BLaER1 (cell line): ENCODE measurements at regions not wholly inside any gene's neighbourhood (a gene's known extent, or its start where the extent isn't known, plus 50 kb on each side); places are given as distances from the start of the nearest gene placed in this dataset.

Experiments used
- H3K27ac ChIP-seq: shearing (Covaris generic); formaldehyde crosslinking; 2 replicates; pipeline ENCODE4 v1.8.1; 2022
- H3K27me3 ChIP-seq: shearing (Covaris generic); formaldehyde crosslinking; 2 replicates; pipeline ENCODE4 v1.8.1; 2022
- H3K36me3 ChIP-seq: shearing (Covaris generic); formaldehyde crosslinking; 2 replicates; pipeline ENCODE4 v1.8.1; 2022
- H3K4me1 ChIP-seq: shearing (Covaris generic); formaldehyde crosslinking; 2 replicates; pipeline ENCODE4 v1.8.1; 2022
- H3K4me2 ChIP-seq: shearing (Covaris generic); formaldehyde crosslinking; 2 replicates; pipeline ENCODE4 v1.8.1; 2022
- H3K4me3 ChIP-seq: shearing (Covaris generic); formaldehyde crosslinking; 2 replicates; pipeline ENCODE4 v1.8.1; 2022
- H3K9ac ChIP-seq: shearing (Covaris generic); formaldehyde crosslinking; 2 replicates; pipeline ENCODE4 v1.8.1; 2022
- H3K9me3 ChIP-seq: shearing (Covaris generic); formaldehyde crosslinking; 2 replicates; pipeline ENCODE4 v1.8.1; 2022
- H4K20me1 ChIP-seq: shearing (Covaris generic); formaldehyde crosslinking; 2 replicates; pipeline ENCODE4 v1.8.1; 2022
- Cebpa-rat ChIP-seq: shearing (Covaris generic); IDR thresholded peaks from 2 replicates; pipeline ENCODE4 v1.8.1; 2022

- Histone ChIP-seq H3K36me3 (no peaks in the 10 kb centered on the region), H3K4me3 (no peak overlapping the region), H3K9me3 (no peaks in the 10 kb centered on the region), H3K27ac (no peak overlapping the region), H3K4me2 (0 out of 2 replicates have a peak overlapping the region, but pooled peaks have one; percentile 7), H3K27me3 (no peaks in the 10 kb centered on the region), H3K9ac (no peak overlapping the region), H4K20me1 (no peaks in the 10 kb centered on the region), H3K4me1 (peaks cover 34% of the 10 kb centered on the region)
- TF ChIP-seq Cebpa-rat = no peak
These were observed 209.4 kb downstream of the SEC14L1 start for GRCh38 chr17:77349976-77350830.

GRCh38 chr17:77352441-77352840, 211.7 kb downstream of the SEC14L1 start:
- peaks cover 31% of the 10 kb centered on the region for H3K4me1 ChIP-seq
- H3K4me3 ChIP-seq = no peak overlapping the region
- no peak overlapping the region for H3K9ac ChIP-seq
- no peaks in the 10 kb centered on the region for H3K9me3 ChIP-seq
- no peak for TF ChIP-seq Cebpa-rat
- no peak overlapping the region for H3K27ac ChIP-seq
- H4K20me1 ChIP-seq = no peaks in the 10 kb centered on the region
- no peaks in the 10 kb centered on the region for H3K36me3 ChIP-seq
- H3K4me2 ChIP-seq = no peak overlapping the region
- H3K27me3 ChIP-seq = no peaks in the 10 kb centered on the region

GRCh38 chr17:77352996-77353395, 212.2 kb downstream of the SEC14L1 start:
- Histone ChIP-seq H3K4me2 (no peak overlapping the region), H3K36me3 (no peaks in the 10 kb centered on the region), H3K27me3 (no peaks in the 10 kb centered on the region), H3K4me1 (peaks cover 31% of the 10 kb centered on the region), H3K9me3 (no peaks in the 10 kb centered on the region), H4K20me1 (no peaks in the 10 kb centered on the region), H3K27ac (no peak overlapping the region), H3K9ac (no peak overlapping the region), H3K4me3 (no peak overlapping the region)
- no peak for TF ChIP-seq Cebpa-rat

GRCh38 chr17:77353684-77354419, 213.1 kb downstream of the SEC14L1 start:
- peaks cover 31% of the 10 kb centered on the region for H3K4me1 ChIP-seq
- no peaks in the 10 kb centered on the region for H3K27me3 ChIP-seq
- no peak for TF ChIP-seq Cebpa-rat
- 0 out of 2 replicates have a peak overlapping the region, but pooled peaks have one; percentile 42 for H3K27ac ChIP-seq
- no peaks in the 10 kb centered on the region for H3K36me3 ChIP-seq
- no peak overlapping the region for H3K4me3 ChIP-seq
- H3K4me2 ChIP-seq = no peak overlapping the region
- no peaks in the 10 kb centered on the region for H4K20me1 ChIP-seq
- H3K9me3 ChIP-seq = no peaks in the 10 kb centered on the region
- H3K9ac ChIP-seq = no peak overlapping the region

- H3K36me3 ChIP-seq = no peaks in the 10 kb centered on the region
- no peak overlapping the region for H3K9ac ChIP-seq
- no peak overlapping the region for H3K4me3 ChIP-seq
- no peaks in the 10 kb centered on the region for H3K9me3 ChIP-seq
- no peak for TF ChIP-seq Cebpa-rat
- no peak overlapping the region for H3K4me2 ChIP-seq
- no peaks in the 10 kb centered on the region for H3K27me3 ChIP-seq
- H3K27ac ChIP-seq = 0 out of 2 replicates have a peak overlapping the region, but pooled peaks have one; percentile 42
- no peaks in the 10 kb centered on the region for H4K20me1 ChIP-seq
- peaks cover 31% of the 10 kb centered on the region for H3K4me1 ChIP-seq
These were observed 213.6 kb downstream of the SEC14L1 start for GRCh38 chr17:77354420-77354669.

GRCh38 chr17:77354670-77355455, 214.1 kb downstream of the SEC14L1 start:
- 0 out of 2 replicates have a peak overlapping the region, but pooled peaks have one; percentile 42 for H3K27ac ChIP-seq
- H3K9ac ChIP-seq = no peak overlapping the region
- H3K9me3 ChIP-seq = no peaks in the 10 kb centered on the region
- peaks cover 31% of the 10 kb centered on the region for H3K4me1 ChIP-seq
- TF ChIP-seq Cebpa-rat = no peak
- no peaks in the 10 kb centered on the region for H3K36me3 ChIP-seq
- no peak overlapping the region for H3K4me2 ChIP-seq
- no peaks in the 10 kb centered on the region for H3K27me3 ChIP-seq
- no peak overlapping the region for H3K4me3 ChIP-seq
- no peaks in the 10 kb centered on the region for H4K20me1 ChIP-seq

- Histone ChIP-seq H3K9ac (no peak overlapping the region), H3K27me3 (no peaks in the 10 kb centered on the region), H3K4me3 (no peak overlapping the region), H3K4me1 (peaks cover 29% of the 10 kb centered on the region), H3K27ac (peak overlapping the region; percentile 65), H4K20me1 (no peaks in the 10 kb centered on the region), H3K9me3 (no peaks in the 10 kb centered on the region), H3K36me3 (no peaks in the 10 kb centered on the region), H3K4me2 (peak overlapping the region; percentile 57)
- TF ChIP-seq Cebpa-rat = no peak
These were observed 215.4 kb downstream of the SEC14L1 start for GRCh38 chr17:77356109-77356689.

- H3K4me1 ChIP-seq = peaks cover 26% of the 10 kb centered on the region
- no peaks in the 10 kb centered on the region for H3K9me3 ChIP-seq
- no peak overlapping the region for H3K4me2 ChIP-seq
- H3K27ac ChIP-seq = no peak overlapping the region
- no peaks in the 10 kb centered on the region for H3K27me3 ChIP-seq
- H4K20me1 ChIP-seq = no peaks in the 10 kb centered on the region
- H3K4me3 ChIP-seq = no peak overlapping the region
- H3K36me3 ChIP-seq = no peaks in the 10 kb centered on the region
- TF ChIP-seq Cebpa-rat = no peak
- H3K9ac ChIP-seq = no peak overlapping the region
These were observed 216.0 kb downstream of the SEC14L1 start for GRCh38 chr17:77356690-77357201.

GRCh38 chr17:77358801-77359200, 218.0 kb downstream of the SEC14L1 start:
- Histone ChIP-seq H3K9me3 (no peaks in the 10 kb centered on the region), H3K4me2 (no peak overlapping the region), H3K4me3 (no peak overlapping the region), H3K4me1 (peaks cover 44% of the 10 kb centered on the region), H3K9ac (no peak overlapping the region), H3K27ac (no peak overlapping the region), H4K20me1 (no peaks in the 10 kb centered on the region), H3K27me3 (no peaks in the 10 kb centered on the region), H3K36me3 (no peaks in the 10 kb centered on the region)
- TF ChIP-seq Cebpa-rat = no peak
